ENCODE measurements at regions not wholly inside any gene's neighbourhood (a gene's known extent, or its start where the extent isn't known, plus 50 kb on each side); places are given as distances from the start of the nearest gene placed in this dataset.

DNA sequence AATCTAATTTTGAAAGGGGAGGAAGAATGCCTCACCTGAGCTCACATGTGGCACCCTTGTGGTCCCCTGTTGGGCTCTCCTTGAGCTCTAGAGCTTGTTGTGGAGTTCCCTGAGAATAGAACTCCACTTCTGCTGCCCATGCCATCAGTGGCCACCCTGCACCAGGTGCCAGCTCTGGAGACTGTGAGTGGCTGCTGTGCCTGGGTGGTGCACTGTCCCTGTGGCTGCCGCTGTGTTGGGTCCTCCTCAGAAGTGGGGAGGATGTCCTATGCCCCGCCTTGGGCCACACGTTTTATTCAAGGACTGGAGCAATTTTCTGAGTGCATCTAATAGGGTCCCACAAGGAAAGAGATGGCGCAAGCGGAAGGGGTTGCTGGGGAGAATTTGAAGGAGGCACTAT, 67.9 kb upstream of the MAP3K7 start:
- no peak for DNase-seq (ENCODE audit: low read depth)
- TF ChIP-seq, protein P1, sequence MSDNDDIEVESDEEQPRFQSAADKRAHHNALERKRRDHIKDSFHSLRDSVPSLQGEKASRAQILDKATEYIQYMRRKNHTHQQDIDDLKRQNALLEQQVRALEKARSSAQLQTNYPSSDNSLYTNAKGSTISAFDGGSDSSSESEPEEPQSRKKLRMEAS (IDR thresholded peaks at IDR 0.05; ENCODE audit: low read depth, low read length), result no peak
- no peak for TF ChIP-seq POLR2A (IDR thresholded peaks at IDR 0.05; ENCODE audit: extremely low read depth, insufficient read length)
- TF ChIP-seq, protein P2, sequence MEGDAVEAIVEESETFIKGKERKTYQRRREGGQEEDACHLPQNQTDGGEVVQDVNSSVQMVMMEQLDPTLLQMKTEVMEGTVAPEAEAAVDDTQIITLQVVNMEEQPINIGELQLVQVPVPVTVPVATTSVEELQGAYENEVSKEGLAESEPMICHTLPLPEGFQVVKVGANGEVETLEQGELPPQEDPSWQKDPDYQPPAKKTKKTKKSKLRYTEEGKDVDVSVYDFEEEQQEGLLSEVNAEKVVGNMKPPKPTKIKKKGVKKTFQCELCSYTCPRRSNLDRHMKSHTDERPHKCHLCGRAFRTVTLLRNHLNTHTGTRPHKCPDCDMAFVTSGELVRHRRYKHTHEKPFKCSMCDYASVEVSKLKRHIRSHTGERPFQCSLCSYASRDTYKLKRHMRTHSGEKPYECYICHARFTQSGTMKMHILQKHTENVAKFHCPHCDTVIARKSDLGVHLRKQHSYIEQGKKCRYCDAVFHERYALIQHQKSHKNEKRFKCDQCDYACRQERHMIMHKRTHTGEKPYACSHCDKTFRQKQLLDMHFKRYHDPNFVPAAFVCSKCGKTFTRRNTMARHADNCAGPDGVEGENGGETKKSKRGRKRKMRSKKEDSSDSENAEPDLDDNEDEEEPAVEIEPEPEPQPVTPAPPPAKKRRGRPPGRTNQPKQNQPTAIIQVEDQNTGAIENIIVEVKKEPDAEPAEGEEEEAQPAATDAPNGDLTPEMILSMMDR (IDR thresholded peaks at IDR 0.05; ENCODE audit: low read depth, low read length), result no peak
- TF ChIP-seq MYC (IDR thresholded peaks at IDR 0.05; ENCODE audit: low read depth, low read length), result no peak
- H3K4me3 ChIP-seq (ENCODE audit: low read depth, low read length), result no peak overlapping the region

DNA sequence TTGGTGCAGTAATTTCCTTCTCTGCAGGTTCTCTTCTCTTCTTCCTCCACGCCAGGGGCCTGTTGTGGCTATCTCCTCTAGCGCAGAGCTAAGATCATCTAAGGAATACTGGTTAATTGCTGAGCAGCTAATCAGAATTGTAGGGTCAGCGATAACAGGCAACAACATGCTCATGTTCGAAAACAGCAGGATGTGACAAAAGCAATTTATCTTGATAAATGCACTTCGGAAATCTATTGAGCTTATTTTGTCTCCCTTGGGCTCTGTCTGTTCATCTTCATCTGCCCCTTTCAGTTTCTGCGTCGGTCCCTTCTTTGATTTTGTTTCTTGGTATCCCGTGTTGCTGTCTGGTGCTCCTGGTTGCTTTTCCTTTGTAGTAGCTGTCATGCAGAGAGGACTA, 67.3 kb upstream of the MAP3K7 start:
- TF ChIP-seq, protein P2 (IDR thresholded peaks at IDR 0.05; ENCODE audit: low read depth, low read length), result no peak
- TF ChIP-seq, protein P1 (IDR thresholded peaks at IDR 0.05; ENCODE audit: low read depth, low read length), result no peak
- TF ChIP-seq POLR2A (IDR thresholded peaks at IDR 0.05; ENCODE audit: extremely low read depth, insufficient read length), result no peak
- TF ChIP-seq MYC (IDR thresholded peaks at IDR 0.05; ENCODE audit: low read depth, low read length), result no peak
- H3K4me3 ChIP-seq (ENCODE audit: low read depth, low read length), result no peak overlapping the region
- no peak for DNase-seq (ENCODE audit: low read depth)

DNA sequence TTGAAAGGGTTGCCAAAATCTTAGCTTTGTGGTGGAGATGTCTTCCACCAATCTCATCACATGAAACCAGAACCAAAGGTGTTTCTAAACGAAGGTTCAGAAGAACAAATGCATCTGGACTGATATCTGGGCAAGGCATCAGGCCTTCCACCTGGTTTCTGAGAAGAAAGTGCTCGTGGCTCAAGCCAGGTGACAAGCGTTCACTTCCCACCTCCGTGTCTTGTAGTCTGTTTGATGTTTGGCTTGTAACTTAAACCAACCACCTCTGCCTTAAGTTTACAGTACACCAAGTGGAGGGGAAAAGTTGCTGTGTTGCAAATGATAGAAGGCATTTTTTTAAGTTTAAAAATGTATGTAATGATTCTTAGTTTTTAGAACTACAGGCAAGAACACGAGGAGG, 66.9 kb upstream of the MAP3K7 start:
- TF ChIP-seq POLR2A (IDR thresholded peaks at IDR 0.05; ENCODE audit: extremely low read depth, insufficient read length) (no peak), MYC (IDR thresholded peaks at IDR 0.05; ENCODE audit: low read depth, low read length) (no peak)
- TF ChIP-seq, protein P1 (IDR thresholded peaks at IDR 0.05; ENCODE audit: low read depth, low read length), result no peak
- TF ChIP-seq, protein P2 (IDR thresholded peaks at IDR 0.05; ENCODE audit: low read depth, low read length), result no peak
- DNase-seq (ENCODE audit: low read depth), result no peak
- H3K4me3 ChIP-seq (ENCODE audit: low read depth, low read length), result no peak overlapping the region

DNA sequence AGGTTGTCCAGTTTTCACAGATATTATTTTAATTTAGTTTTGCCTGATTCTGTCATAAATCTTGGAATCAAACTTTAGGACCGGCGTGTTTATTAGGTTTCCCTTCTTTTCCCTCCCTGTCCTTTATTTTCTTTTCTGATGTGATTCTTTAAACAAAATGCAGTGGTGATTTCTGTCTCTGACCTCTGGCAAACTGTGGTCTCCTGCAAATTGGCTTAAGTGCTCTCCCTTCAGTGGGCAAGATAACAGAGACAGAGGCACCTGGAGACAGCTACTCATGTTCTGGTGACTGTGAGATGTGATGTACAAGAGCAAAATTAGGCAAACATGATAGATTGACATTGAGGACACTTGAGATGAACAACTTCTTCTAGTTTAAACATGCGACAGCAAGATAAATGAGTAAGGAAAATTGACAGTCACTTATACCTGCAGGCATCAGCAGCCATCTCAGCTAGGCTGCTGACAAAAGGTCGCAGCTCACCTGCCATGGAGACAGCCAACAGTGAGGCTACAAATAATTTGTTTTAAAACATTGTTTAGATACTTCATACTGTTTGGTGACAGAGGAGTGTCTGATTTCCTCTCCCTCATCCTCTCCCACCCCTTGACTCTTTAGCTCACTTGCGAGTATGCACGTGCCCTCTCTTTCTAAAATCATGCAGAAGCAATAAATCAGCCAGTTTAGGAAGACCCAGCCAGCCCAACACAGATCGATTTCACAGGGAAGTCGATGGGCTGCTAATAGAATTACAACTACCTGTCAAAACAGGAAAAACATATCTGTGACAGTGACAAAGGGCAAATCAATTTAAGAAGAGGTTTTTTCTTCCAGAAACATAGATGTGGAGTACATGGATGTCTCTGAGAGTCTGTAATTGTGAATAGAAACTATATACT, 63.4 kb upstream of the MAP3K7 start:
- TF ChIP-seq, protein P2 (IDR thresholded peaks at IDR 0.05; ENCODE audit: low read depth, low read length), result no peak
- no peak for TF ChIP-seq MYC (IDR thresholded peaks at IDR 0.05; ENCODE audit: low read depth, low read length)
- TF ChIP-seq, protein P1 (IDR thresholded peaks at IDR 0.05; ENCODE audit: low read depth, low read length), result no peak
- TF ChIP-seq POLR2A (IDR thresholded peaks at IDR 0.05; ENCODE audit: extremely low read depth, insufficient read length), result no peak
- DNase-seq (ENCODE audit: low read depth), result no peak
- no peak overlapping the region for H3K4me3 ChIP-seq (ENCODE audit: low read depth, low read length)

DNA sequence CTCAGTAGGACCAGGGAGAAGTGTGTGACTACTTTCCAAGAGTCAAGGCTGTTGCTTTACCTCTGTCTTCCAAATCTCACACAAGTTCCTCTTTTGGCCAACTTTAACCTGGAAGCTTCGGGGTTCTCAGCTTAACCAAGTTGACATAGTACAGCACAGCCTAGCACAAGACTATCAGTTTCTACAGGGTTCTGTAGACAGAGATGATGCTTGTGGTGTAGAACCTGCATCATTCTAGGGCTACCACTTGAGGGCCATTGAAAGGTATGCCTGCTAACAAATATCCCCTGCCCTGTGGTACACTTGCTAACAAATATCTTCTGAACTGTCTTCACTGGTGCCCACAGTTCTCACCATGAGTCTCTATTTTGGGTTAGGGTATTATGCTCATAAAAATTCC, 62.0 kb upstream of the MAP3K7 start:
- TF ChIP-seq MYC (IDR thresholded peaks at IDR 0.05; ENCODE audit: low read depth, low read length) (no peak), POLR2A (IDR thresholded peaks at IDR 0.05; ENCODE audit: extremely low read depth, insufficient read length) (no peak)
- TF ChIP-seq, protein P1 (IDR thresholded peaks at IDR 0.05; ENCODE audit: low read depth, low read length), result no peak
- TF ChIP-seq, protein P2 (IDR thresholded peaks at IDR 0.05; ENCODE audit: low read depth, low read length), result no peak
- no peak for DNase-seq (ENCODE audit: low read depth)
- H3K4me3 ChIP-seq (ENCODE audit: low read depth, low read length), result no peak overlapping the region
